ENCODE measurements at regions not wholly inside any gene's neighbourhood (a gene's known extent, or its start where the extent isn't known, plus 50 kb on each side); places are given as distances from the start of the nearest gene placed in this dataset.
"Not testable (repeated sequence)": the region's sequence is repeated elsewhere in the genome, so short reads cannot be mapped to it uniquely, and the experiment has no call there.

- DNase-seq (ENCODE audit: low spot score), result no peak
Observed at GRCh38 chr9:86614871-86615849, 260.9 kb upstream of the TUT7 start.

- no peak for DNase-seq (ENCODE audit: low spot score)
Observed at GRCh38 chr9:86613943-86614342, 259.7 kb upstream of the TUT7 start.

- DNase-seq (ENCODE audit: low spot score), result not testable (repeated sequence)
Observed at GRCh38 chr9:86611534-86611933, 257.3 kb upstream of the TUT7 start.

GRCh38 chr9:86605303-86605702, 251.1 kb upstream of the TUT7 start:
- DNase-seq (ENCODE audit: low spot score), result no peak

- DNase-seq (ENCODE audit: low spot score), result no peak
Observed at GRCh38 chr9:86604741-86605140, 250.5 kb upstream of the TUT7 start.

GRCh38 chr9:86602715-86603114, 248.5 kb upstream of the TUT7 start:
- DNase-seq (ENCODE audit: low spot score), result no peak

GRCh38 chr9:86601697-86602096, 247.5 kb upstream of the TUT7 start:
- DNase-seq (ENCODE audit: low spot score), result no peak

- no peak for DNase-seq (ENCODE audit: low spot score)
Observed at GRCh38 chr9:86600977-86601376, 246.8 kb upstream of the TUT7 start.

GRCh38 chr9:86600291-86600690, 246.1 kb upstream of the TUT7 start:
- DNase-seq (ENCODE audit: low spot score), result no peak

- DNase-seq (ENCODE audit: low spot score), result no peak
Observed at GRCh38 chr9:86599561-86599960, 245.4 kb upstream of the TUT7 start.

- no peak for DNase-seq (ENCODE audit: low spot score)
Observed at GRCh38 chr9:86598411-86599239, 244.4 kb upstream of the TUT7 start.

- DNase-seq (ENCODE audit: low spot score), result no peak
Observed at GRCh38 chr9:86594724-86595123, 240.5 kb upstream of the TUT7 start.

GRCh38 chr9:86591472-86591871, 237.3 kb upstream of the TUT7 start:
- DNase-seq (ENCODE audit: low spot score), result no peak

- no peak for DNase-seq (ENCODE audit: low spot score)
Observed at GRCh38 chr9:86589730-86590129, 235.5 kb upstream of the TUT7 start.

- no peak for DNase-seq (ENCODE audit: low spot score)
Observed at GRCh38 chr9:86589273-86589672, 235.1 kb upstream of the TUT7 start.

- DNase-seq (ENCODE audit: low spot score), result no peak
Observed at GRCh38 chr9:86586144-86586494, 231.9 kb upstream of the TUT7 start.

- DNase-seq (ENCODE audit: low spot score), result no peak
Observed at GRCh38 chr9:86585422-86586143, 231.4 kb upstream of the TUT7 start.

- no peak for DNase-seq (ENCODE audit: low spot score)
Observed at GRCh38 chr9:86580688-86581087, 226.5 kb upstream of the TUT7 start.

GRCh38 chr9:86578722-86579121, 224.5 kb upstream of the TUT7 start:
- DNase-seq (ENCODE audit: low spot score), result no peak

GRCh38 chr9:86577420-86578333, 223.5 kb upstream of the TUT7 start:
- DNase-seq (ENCODE audit: low spot score), result no peak

- DNase-seq (ENCODE audit: low spot score), result no peak
Observed at GRCh38 chr9:86575825-86576525, 221.8 kb upstream of the TUT7 start.

All from D341Med (cell line).